GM12878 (cell line): ENCODE measurements at regions not wholly inside any gene's neighbourhood (a gene's known extent, or its start where the extent isn't known, plus 50 kb on each side); places are given as distances from the start of the nearest gene placed in this dataset.

ENCODE experiments used
- EP300 ChIP-seq, 2 experiments: fragments of 150-350 bp in 1 of 2; IDR thresholded peaks; 2 replicates each; pipeline ENCODE4 v1.6.1; 2011 to 2012; ENCODE audit warnings: low read depth in 2 of 2, low read length in 2 of 2, borderline replicate concordance in 1 of 2, improper control_type of control experiment in 1 of 2, inconsistent platforms in 1 of 2; ENCODE audit not compliant: control insufficient read depth in 1 of 2
- ESRRA ChIP-seq: IDR thresholded peaks from 2 replicates; pipeline ENCODE4 v1.6.1; 2012; ENCODE audit warnings: mild to moderate bottlenecking, low read length, improper control_type of control experiment
- POLR2A ChIP-seq: IDR thresholded peaks from 2 replicates; pipeline ENCODE4 v1.6.1; 2011; ENCODE audit warnings: low read depth, mild to moderate bottlenecking, low read length
- TF ChIP-seq, protein P1 (sequence below): fragments of 450-650 bp; IDR thresholded peaks from 2 replicates; pipeline ENCODE4 v1.6.1; 2018; ENCODE audit warnings: borderline replicate concordance, mild to moderate bottlenecking; ENCODE audit not compliant: partially characterized antibody
- TF ChIP-seq, protein P2 (sequence below), 3 experiments: IDR thresholded peaks in 2 of 3; conservative IDR thresholded peaks in 1 of 3; 2 replicates each; pipeline ENCODE4 v1.5.1; 2011; ENCODE audit warnings: low read depth in 3 of 3, low read length in 3 of 3, mild to moderate bottlenecking in 3 of 3, control low read depth in 2 of 3, moderate library complexity in 2 of 3, inconsistent platforms in 1 of 3, mixed read lengths in 1 of 3; ENCODE audit not compliant: control insufficient read depth in 2 of 3, insufficient read depth in 1 of 3; ENCODE audit errors: extremely low read depth in 1 of 3

- TF ChIP-seq EP300 (IDR thresholded peaks at IDR 0.05; ENCODE audit: borderline replicate concordance in 1 of 2, control insufficient read depth in 1 of 2, low read depth in 2 of 2, low read length in 2 of 2) (no peak), POLR2A (no peak), ESRRA (no peak)
- TF ChIP-seq, protein P1, sequence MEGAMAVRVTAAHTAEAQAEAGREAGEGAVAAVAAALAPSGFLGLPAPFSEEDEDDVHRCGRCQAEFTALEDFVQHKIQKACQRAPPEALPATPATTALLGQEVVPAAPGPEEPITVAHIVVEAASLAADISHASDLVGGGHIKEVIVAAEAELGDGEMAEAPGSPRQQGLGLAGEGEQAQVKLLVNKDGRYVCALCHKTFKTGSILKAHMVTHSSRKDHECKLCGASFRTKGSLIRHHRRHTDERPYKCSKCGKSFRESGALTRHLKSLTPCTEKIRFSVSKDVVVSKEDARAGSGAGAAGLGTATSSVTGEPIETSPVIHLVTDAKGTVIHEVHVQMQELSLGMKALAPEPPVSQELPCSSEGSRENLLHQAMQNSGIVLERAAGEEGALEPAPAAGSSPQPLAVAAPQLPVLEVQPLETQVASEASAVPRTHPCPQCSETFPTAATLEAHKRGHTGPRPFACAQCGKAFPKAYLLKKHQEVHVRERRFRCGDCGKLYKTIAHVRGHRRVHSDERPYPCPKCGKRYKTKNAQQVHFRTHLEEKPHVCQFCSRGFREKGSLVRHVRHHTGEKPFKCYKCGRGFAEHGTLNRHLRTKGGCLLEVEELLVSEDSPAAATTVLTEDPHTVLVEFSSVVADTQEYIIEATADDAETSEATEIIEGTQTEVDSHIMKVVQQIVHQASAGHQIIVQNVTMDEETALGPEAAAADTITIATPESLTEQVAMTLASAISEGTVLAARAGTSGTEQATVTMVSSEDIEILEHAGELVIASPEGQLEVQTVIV, result no peak
- TF ChIP-seq, protein P2, sequence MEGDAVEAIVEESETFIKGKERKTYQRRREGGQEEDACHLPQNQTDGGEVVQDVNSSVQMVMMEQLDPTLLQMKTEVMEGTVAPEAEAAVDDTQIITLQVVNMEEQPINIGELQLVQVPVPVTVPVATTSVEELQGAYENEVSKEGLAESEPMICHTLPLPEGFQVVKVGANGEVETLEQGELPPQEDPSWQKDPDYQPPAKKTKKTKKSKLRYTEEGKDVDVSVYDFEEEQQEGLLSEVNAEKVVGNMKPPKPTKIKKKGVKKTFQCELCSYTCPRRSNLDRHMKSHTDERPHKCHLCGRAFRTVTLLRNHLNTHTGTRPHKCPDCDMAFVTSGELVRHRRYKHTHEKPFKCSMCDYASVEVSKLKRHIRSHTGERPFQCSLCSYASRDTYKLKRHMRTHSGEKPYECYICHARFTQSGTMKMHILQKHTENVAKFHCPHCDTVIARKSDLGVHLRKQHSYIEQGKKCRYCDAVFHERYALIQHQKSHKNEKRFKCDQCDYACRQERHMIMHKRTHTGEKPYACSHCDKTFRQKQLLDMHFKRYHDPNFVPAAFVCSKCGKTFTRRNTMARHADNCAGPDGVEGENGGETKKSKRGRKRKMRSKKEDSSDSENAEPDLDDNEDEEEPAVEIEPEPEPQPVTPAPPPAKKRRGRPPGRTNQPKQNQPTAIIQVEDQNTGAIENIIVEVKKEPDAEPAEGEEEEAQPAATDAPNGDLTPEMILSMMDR (IDR thresholded peaks at IDR 0.05 in 2 of 3, conservative IDR thresholded peaks at IDR 0.05 in 1 of 3; ENCODE audit: control insufficient read depth in 2 of 3, extremely low read depth in 1 of 3, insufficient read depth in 1 of 3, low read depth in 3 of 3, low read length in 3 of 3), result no peak
Measured at GRCh38 chr13:93140912-93141311, 85.7 kb upstream of the GPC6 start.
